Activated naive CD4-positive, alpha-beta T cell treated with anti-CD3 and anti-CD28 coated beads, Interleukin-2, amount 50 U/mL, for 72 hours (primary cell): ENCODE measurements at regions not wholly inside any gene's neighbourhood (a gene's known extent, or its start where the extent isn't known, plus 50 kb on each side); places are given as distances from the start of the nearest gene placed in this dataset.
"Not testable (repeated sequence)": the region's sequence is repeated elsewhere in the genome, so short reads cannot be mapped to it uniquely, and the experiment has no call there.

Experiments used
- ATAC-seq, 2 donors: fragments of 150-1000 bp; cut with Tn5 transposase; 2 replicates each; pipeline ENCODE4 v1.10.0; 2021; ENCODE audit warnings: mild to moderate bottlenecking in 2 of 2, moderate library complexity in 2 of 2
- DNase-seq, 2 donors: peaks; one replicate each; pipeline ENCODE4 v3.0.0; 2021 to 2022; ENCODE audit warnings: low spot score in 2 of 2
- H3K27ac Mint-ChIP-seq, 2 donors: one replicate each; pipeline ENCODE4 v1.8.0; 2022; ENCODE audit warnings: mild to moderate bottlenecking in 2 of 2, mixed read lengths in 2 of 2
- H3K36me3 Mint-ChIP-seq, 2 donors: one replicate each; pipeline ENCODE4 v1.8.0; 2022; ENCODE audit warnings: mixed read lengths in 2 of 2
- H3K9me3 Mint-ChIP-seq, 2 donors: one replicate each; pipeline ENCODE4 v1.8.0; 2022; ENCODE audit warnings: mixed read lengths in 2 of 2

DNA sequence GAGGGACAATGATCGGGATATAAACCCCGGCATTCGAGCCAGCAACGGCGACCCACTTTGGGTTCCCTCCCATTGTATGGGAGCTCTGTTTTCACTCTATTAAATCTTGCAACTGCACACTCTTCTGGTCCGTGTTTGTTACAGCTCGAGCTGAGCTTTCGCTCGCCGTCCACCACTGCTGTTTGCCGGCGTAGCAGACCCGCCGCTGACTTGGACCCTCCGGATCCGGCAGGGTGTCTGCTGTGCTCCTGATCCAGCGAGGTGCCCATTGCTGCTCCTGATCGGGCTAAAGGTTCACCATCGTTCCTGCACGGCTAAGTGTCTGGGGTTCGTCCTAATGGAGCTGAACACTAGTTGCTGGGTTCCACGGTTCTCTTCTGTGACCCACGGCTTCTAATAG, 220.2 kb downstream of the GLRX3 start:
- H3K36me3 Mint-ChIP-seq, ATAC-seq, H3K9me3 Mint-ChIP-seq, H3K27ac Mint-ChIP-seq, DNase-seq: not testable (repeated sequence)

DNA sequence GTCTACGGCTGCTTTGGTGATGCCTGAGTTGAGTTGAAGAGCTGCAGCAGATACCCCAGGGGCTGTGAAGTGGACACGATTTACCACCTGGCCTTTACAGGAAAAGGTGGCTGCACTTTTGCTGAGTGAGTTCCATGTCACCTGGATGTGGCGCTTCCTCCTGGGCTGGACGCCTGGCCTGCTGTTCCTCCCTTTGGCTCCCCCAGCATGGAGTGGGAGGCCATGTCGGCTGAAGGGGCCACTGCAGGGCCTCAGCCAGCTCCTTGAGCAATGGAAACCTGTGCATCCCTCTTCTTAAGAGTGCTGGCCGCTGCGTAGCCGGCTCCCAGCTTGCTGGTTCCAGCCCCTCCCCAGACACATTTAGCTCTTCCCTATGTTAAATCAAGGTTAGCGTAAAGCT, 221.0 kb downstream of the GLRX3 start:
- no peak overlapping the region for H3K27ac Mint-ChIP-seq
- no peak for DNase-seq
- H3K36me3 Mint-ChIP-seq = no peaks in the 10 kb centered on the region
- no peaks in the 10 kb centered on the region for H3K9me3 Mint-ChIP-seq
- no peak for ATAC-seq

DNA sequence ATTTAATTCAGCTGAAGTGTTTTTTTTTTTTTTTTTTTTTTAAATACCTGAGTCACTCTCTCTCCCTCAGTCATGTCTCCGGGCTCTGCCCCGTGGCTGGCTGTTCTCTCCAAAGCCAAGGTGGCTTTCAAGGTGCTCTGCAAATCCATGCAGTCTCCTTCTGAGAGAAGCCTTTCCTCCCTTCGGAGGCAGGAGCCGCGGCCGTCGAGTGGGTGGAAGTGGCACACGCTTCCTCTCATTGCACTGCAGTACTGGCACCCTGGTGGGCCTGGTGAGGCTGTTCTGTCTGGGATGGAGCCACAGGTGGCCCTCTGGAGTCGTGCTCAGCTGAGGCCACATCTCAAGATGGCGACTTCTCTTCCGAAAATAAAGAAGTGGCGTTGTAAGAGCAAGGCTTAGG, 221.8 kb downstream of the GLRX3 start:
- DNase-seq (peak in 1 of 2 donors; percentile 16), ATAC-seq (no peak)
- H3K27ac Mint-ChIP-seq = no peak overlapping the region
- H3K36me3 Mint-ChIP-seq = no peaks in the 10 kb centered on the region
- no peaks in the 10 kb centered on the region for H3K9me3 Mint-ChIP-seq

DNA sequence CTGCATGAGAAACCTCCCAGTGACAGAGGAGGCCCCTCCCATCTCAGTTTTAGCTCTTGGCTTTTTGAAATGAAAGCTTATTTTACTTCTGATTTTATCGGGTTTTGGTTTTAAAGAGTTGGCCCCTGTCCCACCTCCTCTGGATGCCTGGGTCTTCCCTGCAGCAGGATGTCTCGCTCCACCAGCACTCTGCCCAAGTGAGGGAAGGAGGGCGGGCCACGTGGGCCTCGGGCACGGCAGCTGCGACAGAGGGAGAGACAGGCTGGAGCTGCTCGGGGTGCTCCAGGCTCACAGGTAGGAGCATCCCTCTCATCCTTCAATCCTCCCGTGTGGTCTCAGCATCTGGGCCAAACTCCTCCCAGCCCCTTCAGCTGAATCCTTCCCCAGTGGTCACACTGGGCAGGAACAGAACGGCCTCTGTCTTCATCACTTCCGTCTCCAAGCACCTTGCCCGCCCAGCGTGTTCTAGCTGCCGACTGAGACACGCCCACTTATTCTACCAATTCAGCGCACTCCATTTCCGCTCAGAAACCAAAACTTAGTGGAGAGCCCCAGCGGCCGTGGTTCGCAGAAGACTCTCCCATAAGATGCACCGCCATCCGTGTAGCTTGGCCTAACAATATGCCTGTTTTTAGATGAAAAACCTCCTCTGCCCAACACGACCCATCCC, 222.9 kb downstream of the GLRX3 start:
- H3K27ac Mint-ChIP-seq = no peak overlapping the region
- H3K9me3 Mint-ChIP-seq = no peaks in the 10 kb centered on the region
- DNase-seq (no peak), ATAC-seq (no peak)
- H3K36me3 Mint-ChIP-seq = no peaks in the 10 kb centered on the region

DNA sequence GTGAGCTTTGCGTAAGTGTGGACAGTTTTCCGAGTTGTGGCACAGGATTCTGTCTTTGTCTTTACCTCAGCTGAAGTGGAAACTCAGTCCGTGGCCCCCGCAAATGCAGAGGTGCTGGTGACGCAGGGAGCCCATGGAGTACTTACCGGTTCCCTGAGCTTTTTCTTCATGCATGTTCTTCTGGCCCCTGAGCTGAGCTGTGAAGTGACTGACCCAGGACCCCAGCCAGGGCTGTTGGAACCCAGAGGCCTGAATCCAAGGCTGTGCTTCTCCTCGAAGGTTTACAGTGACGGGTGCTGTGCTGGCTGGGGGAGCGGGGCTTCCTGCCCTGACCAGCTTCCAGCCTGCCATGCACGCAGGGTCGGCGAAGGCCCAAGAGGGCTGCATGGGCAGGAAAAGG, 223.5 kb downstream of the GLRX3 start:
- no peak for ATAC-seq
- Mint-ChIP-seq H3K27ac (no peak overlapping the region), H3K9me3 (no peaks in the 10 kb centered on the region), H3K36me3 (no peaks in the 10 kb centered on the region)
- no peak for DNase-seq

DNA sequence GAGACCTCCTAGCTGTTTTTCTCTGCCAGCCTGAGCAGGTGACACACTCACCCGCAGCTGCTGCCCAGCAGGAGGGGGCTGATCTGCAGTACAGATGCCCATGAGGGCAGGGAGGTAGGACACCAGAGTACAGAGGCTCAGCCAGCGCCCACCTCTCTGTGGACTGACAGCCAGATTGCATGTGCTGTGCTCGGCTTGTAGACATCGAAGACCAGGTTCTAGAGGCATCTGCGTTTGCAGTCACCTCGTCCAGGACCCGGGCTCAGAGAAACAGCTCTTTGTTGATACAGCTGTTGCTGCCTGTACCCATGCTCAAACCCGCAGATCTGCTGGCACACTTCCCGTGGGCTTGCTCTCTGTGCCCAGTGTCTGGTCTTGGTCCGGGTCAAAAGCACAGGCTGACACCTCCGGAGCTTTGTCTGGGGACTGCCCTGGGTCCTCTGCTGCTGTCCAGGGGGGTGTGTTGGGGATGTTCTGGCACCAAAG, 224.7 kb downstream of the GLRX3 start:
- DNase-seq (peak in 1 of 2 donors; percentile 23), ATAC-seq (no peak)
- H3K9me3 Mint-ChIP-seq = no peaks in the 10 kb centered on the region
- H3K36me3 Mint-ChIP-seq = no peaks in the 10 kb centered on the region
- no peak overlapping the region for H3K27ac Mint-ChIP-seq

DNA sequence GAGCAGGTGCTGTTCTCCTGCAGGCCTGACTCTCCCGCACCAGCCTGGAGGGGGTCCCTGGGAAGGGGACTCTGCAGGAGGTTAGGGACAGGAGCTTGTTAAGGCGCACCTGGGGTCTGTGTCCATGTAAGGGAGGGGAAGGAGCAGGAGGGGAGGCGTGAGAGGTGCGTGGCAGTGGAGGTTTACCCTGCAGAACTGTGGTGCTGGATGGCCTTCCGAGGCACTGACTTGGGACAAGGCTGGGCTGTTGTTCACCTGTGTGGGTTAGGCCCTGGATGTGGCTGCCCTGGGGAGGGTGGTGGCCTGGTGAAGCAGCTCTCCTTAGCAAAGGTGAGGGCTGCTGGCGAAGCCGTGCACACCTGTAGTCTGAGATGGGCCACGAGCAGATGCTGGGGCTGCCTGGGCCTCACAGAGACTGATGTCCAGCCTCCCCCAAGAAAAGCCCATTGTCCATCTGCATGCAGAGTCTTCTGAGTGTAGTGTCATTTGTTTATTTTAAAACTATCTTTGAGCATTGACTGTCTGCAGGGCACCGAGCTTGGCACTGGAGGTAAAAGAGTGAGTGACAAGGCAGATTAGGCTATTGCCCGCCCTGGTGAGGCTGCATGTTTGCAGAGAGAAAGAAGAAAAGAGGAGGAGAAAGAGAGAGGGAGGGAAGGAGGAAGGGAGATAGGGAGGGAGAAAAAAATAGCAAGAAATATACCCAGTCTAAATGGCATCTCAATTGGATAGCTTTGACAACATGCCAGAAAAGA, 225.3 kb downstream of the GLRX3 start:
- ATAC-seq = no peak
- H3K9me3 Mint-ChIP-seq = no peaks in the 10 kb centered on the region
- peak in 1 of 2 donors; percentile 21 for DNase-seq
- no peak overlapping the region for H3K27ac Mint-ChIP-seq
- H3K36me3 Mint-ChIP-seq = no peaks in the 10 kb centered on the region

DNA sequence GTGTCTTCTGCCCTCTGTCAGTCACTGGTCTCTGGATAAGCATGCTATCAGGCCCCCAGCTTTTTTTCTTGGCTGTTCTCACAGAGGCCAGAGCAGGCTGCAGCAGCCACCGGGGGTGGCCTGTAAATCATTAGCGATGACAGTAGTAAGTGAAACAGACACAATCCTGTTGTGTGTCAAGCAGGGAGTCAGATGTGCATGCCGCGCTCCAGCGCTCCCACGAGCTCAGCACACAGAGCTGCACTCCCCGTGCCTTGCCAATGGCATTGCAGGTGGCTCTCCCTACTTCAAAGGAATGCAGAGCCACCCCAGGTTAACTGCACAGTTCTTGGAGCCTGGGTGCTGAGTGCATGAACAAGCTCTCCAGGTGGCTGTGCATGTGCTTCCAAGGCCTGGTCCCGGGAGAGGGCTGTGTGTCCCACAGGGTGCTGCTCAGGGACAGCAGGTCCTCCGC, 226.1 kb downstream of the GLRX3 start:
- DNase-seq (peak in 1 of 2 donors; percentile 21), ATAC-seq (no peak)
- Mint-ChIP-seq H3K9me3 (no peaks in the 10 kb centered on the region), H3K36me3 (no peaks in the 10 kb centered on the region), H3K27ac (no peak overlapping the region)

DNA sequence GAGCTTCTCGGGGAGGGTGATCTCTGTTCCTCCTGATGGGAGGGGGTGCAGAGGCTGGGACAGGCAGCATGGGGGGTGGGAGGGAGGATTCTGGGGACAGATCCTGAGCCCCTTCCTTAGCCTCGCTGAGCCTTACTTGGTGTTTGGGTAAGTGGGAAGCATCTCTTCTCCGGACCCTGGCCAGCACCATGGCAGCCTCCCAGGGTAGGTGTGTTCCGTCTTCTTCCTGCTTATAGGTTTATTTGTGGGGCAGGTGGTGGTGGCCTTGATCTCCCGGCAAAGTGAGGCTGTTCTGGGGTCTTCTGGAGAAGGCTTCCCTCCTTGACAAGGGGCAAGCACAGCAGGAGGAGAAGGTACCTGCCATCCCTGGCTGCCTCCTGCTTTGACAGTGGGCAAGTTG, 226.9 kb downstream of the GLRX3 start:
- DNase-seq = no peak
- Mint-ChIP-seq H3K9me3 (no peaks in the 10 kb centered on the region), H3K36me3 (no peaks in the 10 kb centered on the region), H3K27ac (no peak overlapping the region)
- no peak for ATAC-seq

DNA sequence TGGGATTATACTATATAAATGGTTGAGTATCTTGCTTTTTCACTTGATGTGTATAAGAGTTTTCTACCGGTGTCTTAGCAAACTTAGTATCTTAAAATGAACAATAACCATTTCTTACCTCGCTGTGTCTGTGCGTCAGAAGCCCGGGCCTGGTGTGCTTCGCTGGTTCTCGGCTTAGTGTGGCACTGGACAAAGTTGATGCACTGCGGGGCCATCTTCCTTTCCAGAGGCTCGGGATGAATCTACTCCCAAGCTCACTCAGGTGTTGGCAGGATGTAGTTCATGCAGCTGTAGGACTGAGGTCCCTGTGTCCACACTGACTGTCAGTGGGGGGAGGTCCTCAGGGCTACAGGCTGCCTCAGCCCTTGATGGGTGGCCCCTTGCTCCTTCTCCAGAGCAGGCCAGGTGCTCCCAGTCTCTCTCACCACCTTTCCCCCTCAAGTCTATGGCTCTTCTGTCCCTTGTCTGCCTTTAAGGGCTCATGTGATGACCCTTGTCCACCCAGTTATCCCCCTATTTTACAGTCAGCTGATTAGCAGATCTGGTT, 227.8 kb downstream of the GLRX3 start:
- Mint-ChIP-seq H3K27ac (no peak overlapping the region), H3K36me3 (no peaks in the 10 kb centered on the region), H3K9me3 (no peaks in the 10 kb centered on the region)
- peak in 1 of 2 donors; percentile 2 for DNase-seq
- ATAC-seq = no peak

DNA sequence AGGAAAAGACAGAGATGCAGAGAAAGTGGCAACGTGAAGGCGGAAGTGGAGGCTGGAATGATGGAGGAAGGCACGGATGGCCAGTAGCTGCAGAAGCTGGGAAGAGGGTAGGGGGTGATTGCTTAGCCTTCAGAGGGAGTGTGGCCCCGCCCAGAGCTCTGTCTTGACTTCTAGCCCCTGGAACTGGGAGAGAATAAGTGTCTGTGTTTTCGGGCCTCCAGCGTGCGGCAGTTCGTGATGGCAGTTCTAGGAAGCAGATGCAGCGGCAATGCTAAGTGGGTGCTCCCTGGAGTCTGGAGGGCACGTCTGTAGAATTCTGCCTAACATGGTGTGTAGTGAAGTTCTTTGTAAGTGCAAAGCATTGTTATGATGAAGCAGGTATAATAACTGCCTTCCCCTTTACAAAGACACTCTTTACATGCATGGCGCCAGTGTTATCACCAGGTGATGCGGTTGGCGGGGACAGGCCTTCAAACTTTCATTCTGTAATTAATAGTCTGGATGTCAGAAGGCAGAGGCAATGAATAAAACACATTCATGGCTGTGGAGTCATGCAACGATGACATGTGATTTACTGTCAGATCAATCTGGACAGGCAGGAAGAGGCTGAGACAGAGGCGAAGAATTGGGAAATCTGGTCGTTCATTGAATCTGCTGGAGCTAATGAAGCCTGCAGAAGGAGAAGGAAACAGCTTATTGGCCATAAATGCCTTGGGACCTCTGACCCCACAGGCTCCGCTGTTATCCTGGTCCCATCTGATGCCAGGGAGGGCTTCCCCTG, 228.6 kb downstream of the GLRX3 start:
- no peak for ATAC-seq
- peak in 1 of 2 donors; percentile 13 for DNase-seq
- Mint-ChIP-seq H3K27ac (no peak overlapping the region), H3K36me3 (no peaks in the 10 kb centered on the region), H3K9me3 (no peaks in the 10 kb centered on the region)

DNA sequence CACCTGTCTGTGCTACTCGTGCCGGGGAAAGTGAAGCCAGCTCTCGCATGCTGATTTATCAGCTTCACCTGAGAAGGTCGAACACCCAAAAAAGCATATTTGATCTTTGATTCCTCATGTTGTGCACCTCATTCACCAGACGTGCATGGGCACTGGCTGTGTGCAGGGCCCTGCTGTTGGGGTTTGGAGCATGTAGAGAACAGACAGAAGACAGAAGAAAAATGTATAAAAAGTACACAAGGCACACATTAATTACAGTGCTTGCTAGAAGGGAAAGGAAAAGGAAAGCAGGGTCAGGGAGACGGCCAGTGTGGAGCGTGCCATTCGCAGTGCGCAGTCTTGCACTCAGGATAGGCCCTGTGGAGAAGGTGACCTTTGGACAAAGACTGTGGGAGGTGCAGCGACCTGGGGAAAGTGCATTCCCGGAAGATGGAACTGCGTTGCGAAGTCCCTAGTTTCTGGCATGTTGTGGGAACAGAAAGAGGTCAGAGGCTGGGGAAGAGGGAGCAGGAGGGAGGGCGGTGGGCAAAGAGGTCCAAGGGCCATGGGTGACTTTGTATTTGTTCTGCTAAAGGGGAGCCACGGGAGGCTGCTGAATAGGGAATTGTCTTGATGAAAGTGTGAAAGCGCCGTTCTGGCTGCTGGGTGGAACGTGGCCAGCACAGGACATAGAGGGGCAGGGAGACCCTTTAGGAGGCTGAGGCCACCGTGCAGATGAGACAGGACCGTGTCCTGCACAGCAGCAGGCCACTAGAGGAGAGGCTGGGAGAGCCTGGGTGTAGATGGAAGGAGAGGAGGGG, 232.8 kb downstream of the GLRX3 start:
- ATAC-seq (no peak), DNase-seq (peak in 1 of 2 donors; percentile 26)
- Mint-ChIP-seq H3K36me3 (no peaks in the 10 kb centered on the region), H3K27ac (no peak overlapping the region), H3K9me3 (no peaks in the 10 kb centered on the region)

DNA sequence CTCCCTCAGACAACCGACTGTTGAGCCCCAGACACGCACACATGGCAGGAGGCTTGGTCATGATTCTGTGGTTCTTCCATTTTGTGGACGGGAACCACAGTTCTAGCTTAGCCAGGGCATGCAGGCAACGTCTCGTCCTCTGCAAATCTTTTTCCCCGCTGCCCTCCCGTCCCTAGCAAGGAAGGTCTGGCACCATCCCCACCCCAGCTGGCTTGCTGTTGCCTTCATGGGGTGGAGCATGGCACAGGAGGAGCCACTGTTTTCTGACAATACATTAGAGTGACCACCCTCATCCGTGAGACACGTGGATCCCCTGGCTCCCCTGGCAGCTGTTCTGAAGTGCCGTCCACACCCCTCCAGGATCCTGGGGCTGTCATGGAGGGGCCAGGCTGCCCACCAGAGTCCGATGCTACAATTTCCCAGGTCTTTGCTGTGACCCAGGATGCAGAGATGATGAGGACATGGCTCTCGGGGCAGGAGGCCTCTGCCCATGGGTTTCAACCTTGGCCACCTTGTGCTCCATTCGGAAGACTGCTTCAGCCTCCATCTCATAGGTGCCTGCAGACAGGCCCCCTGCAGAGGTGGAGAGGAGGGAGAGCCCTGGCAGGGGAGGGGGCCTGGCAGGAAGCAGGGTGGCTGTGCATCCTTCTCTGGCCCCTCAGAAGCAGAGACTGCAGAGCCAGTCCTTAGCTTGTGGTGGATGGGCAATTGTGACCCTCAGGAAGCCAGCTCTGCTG, 233.6 kb downstream of the GLRX3 start:
- ATAC-seq (no peak), DNase-seq (peak in 1 of 2 donors; percentile 28)
- H3K9me3 Mint-ChIP-seq = no peaks in the 10 kb centered on the region
- H3K27ac Mint-ChIP-seq = no peak overlapping the region
- H3K36me3 Mint-ChIP-seq = no peaks in the 10 kb centered on the region

DNA sequence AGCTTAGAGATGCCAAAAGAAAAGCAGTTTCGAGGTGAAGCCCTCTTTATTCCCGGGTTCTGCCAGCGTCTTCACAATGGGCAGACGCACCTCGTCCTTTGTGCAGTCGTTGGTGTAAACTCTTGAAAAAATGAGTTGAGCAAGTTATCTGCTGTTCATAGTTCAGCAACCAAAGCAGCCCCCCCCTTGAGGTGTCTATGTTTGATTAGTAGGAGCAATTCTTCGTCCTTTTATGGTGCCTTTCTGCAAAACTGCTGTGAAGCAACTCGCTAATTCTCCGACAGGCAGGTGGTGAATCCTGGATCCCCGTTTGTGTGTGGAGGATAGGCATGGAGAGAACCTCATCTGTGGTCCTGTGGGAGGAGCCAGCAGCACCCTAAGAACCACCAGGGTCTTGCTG, 234.5 kb downstream of the GLRX3 start:
- Mint-ChIP-seq H3K27ac (no peak overlapping the region), H3K36me3 (no peaks in the 10 kb centered on the region), H3K9me3 (no peaks in the 10 kb centered on the region)
- ATAC-seq = no peak
- no peak for DNase-seq

DNA sequence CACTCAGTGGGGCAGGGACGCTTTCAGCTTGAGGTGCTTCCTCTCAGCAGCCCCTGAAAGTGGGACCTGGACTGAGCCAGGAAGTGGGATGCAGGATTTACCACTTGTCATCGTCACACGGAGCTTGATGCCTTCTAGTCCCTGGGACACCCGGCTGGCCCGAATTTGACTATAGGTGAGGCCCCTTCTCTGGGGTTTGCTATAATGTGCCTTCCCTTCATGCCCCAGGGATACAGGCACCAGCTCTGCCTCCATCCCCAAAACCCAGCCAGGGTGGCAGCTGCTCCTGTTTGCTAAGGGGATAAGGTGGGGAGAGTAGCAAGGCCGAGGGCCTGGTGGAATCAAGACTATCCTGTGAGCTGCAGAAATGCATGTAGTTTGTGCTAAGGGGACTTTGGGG, 235.0 kb downstream of the GLRX3 start:
- Mint-ChIP-seq H3K27ac (no peak overlapping the region), H3K9me3 (no peaks in the 10 kb centered on the region), H3K36me3 (no peaks in the 10 kb centered on the region)
- no peak for ATAC-seq
- DNase-seq = peak in 1 of 2 donors; percentile 30

DNA sequence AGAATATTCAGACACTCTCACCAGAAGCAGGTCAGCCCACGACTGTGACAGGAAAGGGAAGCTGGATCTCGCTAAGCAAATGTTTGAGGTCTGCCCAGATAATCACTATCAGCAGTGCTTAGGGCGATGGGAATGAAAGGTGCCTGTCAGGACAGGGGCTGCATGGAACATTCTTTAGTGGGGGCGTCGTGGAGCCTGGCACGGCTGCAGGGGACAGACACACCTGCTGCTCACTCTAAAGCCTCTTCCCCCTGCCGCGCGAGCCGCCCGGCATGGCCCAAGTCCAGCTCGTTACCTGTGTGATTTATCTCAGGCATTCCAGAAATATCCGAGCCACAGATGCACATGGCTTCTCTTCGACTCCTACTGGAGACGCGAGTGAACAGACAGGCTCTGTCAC, 235.5 kb downstream of the GLRX3 start:
- Mint-ChIP-seq H3K9me3 (no peaks in the 10 kb centered on the region), H3K27ac (no peak overlapping the region), H3K36me3 (no peaks in the 10 kb centered on the region)
- ATAC-seq (no peak), DNase-seq (no peak)
